ENCODE measurements at regions not wholly inside any gene's neighbourhood (a gene's known extent, or its start where the extent isn't known, plus 50 kb on each side); places are given as distances from the start of the nearest gene placed in this dataset.

DNA sequence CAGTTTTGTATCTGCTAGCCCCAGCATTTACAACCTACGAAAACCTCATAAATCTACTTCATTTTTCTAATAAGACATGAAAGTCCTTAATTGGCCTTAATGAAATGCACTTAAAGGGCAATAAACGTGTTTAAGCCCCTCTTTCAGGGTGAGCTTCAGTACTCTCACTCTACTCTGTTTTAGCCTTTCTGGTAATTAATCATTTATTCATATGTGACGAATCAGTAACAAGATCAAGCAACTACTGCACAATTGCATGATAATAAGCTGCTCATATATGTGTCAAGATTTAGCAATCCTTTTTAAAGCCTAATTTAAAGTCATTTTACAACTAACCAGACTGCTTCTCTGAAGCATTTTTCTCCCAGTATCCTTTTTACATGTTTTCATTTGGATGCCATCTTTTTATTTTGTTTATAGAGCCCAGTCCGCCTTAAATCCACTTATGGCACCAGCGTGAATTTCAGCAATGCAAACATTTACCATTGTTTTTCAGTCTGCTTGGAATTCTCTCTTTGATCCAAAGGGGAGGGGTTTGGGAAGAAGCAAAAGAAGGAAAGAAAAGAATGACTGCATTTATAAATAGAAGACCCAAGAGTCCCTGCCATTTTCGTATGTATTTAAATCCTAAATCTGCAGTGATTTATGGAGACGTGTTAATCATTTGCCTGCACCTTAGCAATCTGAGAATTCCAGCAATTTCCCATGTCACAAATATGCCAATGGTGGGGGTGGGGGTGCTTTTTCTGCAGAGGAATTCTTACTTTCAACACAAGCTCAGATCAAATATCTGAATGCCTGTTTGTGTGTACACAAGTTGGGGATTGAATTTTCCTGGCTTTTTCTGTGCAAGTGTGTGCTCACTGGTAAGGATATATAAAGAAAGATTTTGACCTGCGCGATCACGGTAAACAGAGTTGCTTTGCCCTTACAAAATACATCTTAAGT is 230.8 kb upstream of the TBC1D5 start:
- no peak for DNase-seq

DNA sequence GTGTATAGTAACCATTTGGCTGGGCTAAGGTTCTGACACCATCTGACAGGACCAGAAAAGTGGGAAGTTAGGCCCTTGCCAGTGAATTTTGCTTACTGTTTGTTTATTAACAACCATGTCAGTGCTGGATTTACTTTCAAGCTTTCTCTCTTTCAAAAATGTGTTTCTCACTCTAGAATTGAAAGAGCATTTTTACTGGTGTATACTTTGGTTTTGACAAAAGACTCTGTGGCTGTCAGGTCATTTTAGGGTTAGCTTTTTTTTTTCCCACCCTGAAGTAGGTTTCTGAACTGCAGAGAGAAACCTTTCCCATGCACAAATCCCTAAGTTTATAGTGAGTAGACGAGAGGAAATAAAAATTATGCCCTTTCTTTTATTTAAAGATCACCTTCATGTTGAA is 230.0 kb upstream of the TBC1D5 start:
- DNase-seq = no peak

- no peak for DNase-seq
Measured at GRCh38 chr3:17972030-17972429, 229.6 kb upstream of the TBC1D5 start.

DNA sequence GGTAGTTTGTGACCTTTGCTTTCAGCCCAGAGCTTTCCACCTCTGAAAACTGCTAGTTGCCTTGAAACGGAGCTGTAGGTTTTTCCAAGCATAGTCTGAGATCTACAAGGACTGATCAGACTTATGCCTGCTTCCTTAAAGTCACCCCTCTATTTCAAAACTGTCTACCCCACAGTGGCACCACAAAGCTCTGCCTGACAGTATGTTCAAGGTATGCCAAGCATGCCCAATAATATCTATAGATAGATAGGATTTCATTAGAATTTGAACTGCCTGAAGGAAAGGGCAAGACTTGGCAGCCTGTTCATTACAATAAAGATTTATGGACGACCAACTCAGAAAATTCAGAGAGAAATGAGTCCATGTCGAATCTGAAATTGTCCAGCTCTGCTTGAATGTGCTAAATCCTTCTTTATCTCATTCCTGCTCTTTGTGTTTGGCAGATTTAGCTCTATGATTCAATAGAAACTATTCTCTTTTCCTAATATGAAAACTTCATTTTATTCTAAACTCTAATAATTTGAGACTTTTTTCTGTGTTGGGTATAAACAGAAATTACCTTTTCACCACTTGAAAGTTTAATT is 227.6 kb upstream of the TBC1D5 start:
- no peak for DNase-seq

DNA sequence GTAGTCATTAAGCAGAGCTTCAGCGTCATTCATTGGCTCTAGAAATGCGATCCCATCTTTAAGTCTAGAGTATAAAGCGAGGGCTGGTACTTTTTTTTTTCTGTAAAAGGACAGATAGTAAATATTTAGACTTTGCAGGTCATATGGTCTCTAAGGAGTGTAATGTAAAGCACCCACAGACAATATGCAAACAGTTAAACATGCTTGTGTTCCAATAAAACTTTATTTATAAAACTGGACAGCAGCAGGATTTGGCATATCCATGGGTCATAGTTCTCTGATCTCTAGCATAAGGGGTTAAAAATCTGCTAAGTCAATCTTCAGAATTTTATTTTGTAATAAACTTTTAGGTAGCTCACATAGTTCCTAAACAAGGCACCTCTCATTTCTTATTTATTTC is 226.8 kb upstream of the TBC1D5 start:
- no peak for DNase-seq

- no peak for DNase-seq
Measured at GRCh38 chr3:17967953-17968607, 225.6 kb upstream of the TBC1D5 start.

- DNase-seq = no peak
Measured at GRCh38 chr3:17967111-17967510, 224.7 kb upstream of the TBC1D5 start.

DNA sequence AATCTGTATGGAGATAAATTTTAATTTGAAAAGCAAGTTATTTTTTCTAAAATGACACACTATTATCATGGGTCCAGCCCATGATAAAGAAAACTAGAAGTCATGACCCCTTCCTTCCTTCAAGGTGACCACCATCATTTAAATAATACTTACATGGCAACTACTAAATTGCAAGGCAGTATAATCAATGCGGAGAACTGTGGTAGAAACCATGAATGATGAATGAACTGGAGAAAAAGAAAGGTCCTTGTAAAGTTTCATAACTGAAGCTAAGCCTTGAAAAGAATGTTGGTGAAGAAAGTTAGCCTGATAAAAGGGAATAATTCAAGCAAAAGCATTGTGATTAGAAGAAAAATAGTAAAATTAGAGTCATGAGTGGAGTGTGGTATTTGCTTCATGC is 222.9 kb upstream of the TBC1D5 start:
- no peak for DNase-seq

DNA sequence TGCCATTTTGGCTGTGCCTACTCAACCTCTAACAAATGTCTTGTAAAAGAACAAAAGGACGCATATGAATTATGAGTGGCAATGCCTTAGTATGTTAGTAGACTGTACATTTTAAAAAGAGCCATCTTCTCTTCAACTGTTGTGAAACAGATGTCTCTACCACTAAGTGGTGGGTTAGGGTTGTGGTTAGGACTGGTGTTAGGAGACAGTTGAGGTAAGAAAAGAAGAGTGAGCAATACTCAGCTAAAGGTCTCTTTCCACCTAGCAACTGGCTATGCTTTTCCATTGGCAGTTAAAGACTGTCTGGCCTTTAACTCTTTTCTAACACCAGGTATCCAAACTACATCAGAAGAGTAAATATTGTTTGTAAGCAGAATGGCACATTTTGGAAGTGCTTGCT is 221.7 kb upstream of the TBC1D5 start:
- no peak for DNase-seq

GRCh38 chr3:17955411-17955810 is 213.0 kb upstream of the TBC1D5 start:
- no peak for DNase-seq

DNA sequence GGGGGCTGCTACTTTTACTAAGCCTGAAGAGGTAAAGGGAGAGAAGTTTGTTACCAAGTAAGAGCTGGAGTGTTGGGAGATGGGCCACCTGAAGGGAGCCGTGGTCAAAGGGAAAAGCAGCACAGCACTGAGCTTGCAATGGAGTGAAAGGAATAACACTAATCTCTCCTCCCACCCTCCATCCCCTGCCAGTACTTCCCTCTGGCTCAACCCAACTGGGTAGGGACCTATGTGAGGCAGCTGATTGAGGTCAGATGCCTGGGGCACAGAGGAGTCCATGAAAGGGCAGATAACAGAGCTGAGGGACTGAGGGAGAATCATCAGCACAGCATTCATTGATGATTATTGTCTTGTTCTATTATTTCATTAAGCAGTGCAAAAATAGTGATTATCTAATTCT is 212.4 kb upstream of the TBC1D5 start:
- no peak for DNase-seq

DNA sequence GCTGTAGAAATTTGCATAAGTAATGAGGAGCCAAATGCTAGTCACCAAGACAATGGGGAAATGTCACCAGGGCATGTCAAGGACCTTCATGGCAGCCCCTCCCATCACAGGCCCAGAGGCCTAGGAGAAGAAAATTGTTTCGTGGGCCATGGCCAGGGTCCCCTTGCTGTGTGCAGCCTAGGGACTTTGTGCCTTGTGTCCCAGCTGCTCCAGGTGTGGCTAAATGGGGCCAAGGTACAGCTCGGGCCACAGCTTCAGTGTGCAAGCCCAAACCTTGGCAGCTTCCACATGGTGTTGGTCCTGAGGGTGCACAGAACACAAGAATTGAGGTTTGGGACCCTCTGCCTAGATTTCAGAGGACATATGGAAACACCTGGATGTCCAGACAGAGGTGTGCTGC is 208.8 kb upstream of the TBC1D5 start:
- DNase-seq = no peak

DNA sequence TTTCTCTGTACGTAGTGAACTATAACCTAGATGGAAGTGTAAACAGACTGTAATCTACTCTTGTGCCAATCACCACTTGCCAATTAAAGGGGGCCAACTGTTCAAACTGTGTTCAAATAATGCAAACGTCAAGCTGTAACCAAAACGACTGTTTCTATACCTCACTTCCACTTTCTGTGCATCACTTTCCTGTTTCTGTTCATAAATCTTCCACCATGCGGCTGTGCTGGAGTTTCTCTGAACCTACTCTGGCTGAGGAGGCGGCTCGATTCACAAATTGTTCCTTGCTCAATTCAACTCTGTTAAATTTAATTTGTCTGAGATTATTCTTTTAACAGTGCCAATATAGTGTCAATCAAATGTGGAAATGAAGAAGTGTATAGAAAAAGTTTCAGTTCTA is 206.7 kb upstream of the TBC1D5 start:
- DNase-seq = no peak

GRCh38 chr3:17947833-17948232 is 205.4 kb upstream of the TBC1D5 start:
- DNase-seq = no peak

- no peak for DNase-seq
Measured at GRCh38 chr3:17946619-17947018, 204.2 kb upstream of the TBC1D5 start.

- no peak for DNase-seq
Measured at GRCh38 chr3:17945799-17946399, 203.5 kb upstream of the TBC1D5 start.

- DNase-seq = no peak
Measured at GRCh38 chr3:17945018-17945798, 202.8 kb upstream of the TBC1D5 start.

DNA sequence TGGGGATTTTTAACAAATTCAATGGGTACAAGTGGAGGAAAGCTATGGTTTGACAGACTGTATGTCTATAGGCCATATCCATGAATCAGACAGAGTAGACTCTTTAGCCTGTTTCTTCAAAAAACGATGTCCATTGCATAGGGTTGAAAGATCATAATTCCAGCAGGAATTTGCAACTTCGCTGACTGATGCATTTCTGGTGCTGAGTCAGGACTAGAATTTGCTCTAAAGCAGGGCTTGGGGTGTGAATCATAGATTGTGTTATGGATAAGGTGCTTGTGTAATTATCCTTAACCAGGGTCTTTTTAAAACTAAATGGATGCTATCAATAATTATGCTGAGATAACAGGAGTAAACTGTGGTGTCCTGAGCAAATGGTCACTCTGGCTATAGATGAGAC is 200.4 kb upstream of the TBC1D5 start:
- no peak for DNase-seq

GRCh38 chr3:17941766-17942165 is 199.3 kb upstream of the TBC1D5 start:
- no peak for DNase-seq

- DNase-seq = no peak
Measured at GRCh38 chr3:17941152-17941551, 198.7 kb upstream of the TBC1D5 start.

DNA sequence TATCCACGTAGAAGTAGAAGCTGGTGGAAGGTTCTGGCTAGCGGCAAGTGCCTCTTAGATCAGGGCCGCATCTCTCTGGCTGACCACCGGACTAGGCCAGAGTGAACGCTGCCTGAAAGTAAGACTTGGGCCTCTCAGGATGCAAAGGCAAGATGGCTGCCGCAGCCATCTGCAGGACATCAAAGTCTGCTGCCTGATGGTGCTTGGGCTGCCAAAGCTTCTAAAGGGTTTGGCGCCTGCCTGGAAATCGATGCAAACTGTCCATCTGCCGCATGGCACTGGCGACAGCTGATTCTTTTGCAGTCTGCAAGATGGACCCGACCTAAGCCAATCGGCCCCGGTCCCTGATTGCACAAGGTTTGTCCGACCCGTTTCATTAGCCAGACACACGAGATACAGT is 196.7 kb upstream of the TBC1D5 start:
- no peak for DNase-seq

DNA sequence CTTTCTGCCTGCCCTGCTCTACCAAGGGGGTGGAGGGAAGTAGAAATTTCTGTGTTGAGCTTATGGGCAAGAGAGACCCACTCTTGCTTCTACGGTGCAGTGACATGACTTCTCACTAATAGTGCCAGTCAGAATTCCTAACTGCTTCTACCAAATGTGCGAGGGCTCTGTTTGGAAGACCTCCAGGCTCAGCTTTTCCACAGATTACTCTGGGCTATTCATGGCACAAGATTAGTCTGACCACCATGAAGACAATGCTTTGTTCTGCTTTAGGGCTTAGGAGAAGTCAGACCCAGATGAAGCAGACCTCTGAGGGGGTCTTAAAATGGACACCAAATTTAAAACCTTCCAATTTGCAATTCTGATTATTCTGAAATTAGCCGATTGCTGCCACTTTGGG is 195.9 kb upstream of the TBC1D5 start:
- no peak for DNase-seq

All from NCI-H2081 (cell line).